H1 (cell line): ENCODE measurements at regions not wholly inside any gene's neighbourhood (a gene's known extent, or its start where the extent isn't known, plus 50 kb on each side); places are given as distances from the start of the nearest gene placed in this dataset.

Source experiments
- TF ChIP-seq, protein P1 (sequence below): IDR thresholded peaks from 2 replicates; pipeline ENCODE4 v1.6.1; 2012; ENCODE audit warnings: inconsistent platforms

DNA sequence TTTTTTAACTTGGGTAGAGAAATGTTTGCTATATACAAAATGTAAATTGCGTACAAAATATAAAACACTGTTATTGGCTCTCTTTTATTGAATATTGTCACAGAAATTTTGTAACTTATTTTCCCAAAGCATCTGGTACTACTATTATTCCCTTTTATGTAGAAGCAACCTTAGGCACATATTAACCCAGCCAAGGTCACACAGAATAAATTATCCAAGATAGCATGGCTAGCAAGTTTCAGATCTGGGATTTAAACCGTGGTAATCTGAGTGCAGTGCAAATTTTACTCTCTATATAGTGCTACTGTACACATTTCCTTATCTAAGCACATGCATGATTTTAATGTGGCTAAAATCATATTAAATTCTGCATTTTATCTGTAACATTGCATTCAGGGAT, 1190.5 kb upstream of the LRRTM3 start (continued):
- TF ChIP-seq, protein P1, sequence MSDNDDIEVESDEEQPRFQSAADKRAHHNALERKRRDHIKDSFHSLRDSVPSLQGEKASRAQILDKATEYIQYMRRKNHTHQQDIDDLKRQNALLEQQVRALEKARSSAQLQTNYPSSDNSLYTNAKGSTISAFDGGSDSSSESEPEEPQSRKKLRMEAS = no peak
